ENCODE measurements at regions not wholly inside any gene's neighbourhood (a gene's known extent, or its start where the extent isn't known, plus 50 kb on each side); places are given as distances from the start of the nearest gene placed in this dataset.
A peak's percentile ranks its signal among the peaks of the same experiment; 100 is the strongest.

- H3K9me3 ChIP-seq: no peaks in the 10 kb centered on the region
- no peaks in the 10 kb centered on the region for H3K27me3 ChIP-seq
- no peaks in the 10 kb centered on the region for H3K36me3 ChIP-seq
- no peak overlapping the region for H3K4me3 ChIP-seq
- ATAC-seq (ENCODE audit: low FRiP score in 2 of 2) (no peak), DNase-seq (no peak)
- TF ChIP-seq POLR2AphosphoS5 (IDR thresholded peaks at IDR 0.05): no peak
- no peak for TF ChIP-seq EP300 (IDR thresholded peaks at IDR 0.05)
- no peak for TF ChIP-seq CTCF (IDR thresholded peaks at IDR 0.05)
- TF ChIP-seq POLR2A (IDR thresholded peaks at IDR 0.05): no peak
- no peak overlapping the region for H3K27ac ChIP-seq
- WGBS, 2 donors: 81 to 90% methylated on average over 5 to 6 of the region's 6 CpGs
- peaks cover 12 to 36% (median 29%) of the 10 kb centered on the region in 4 donors for H3K4me1 ChIP-seq
Measured at GRCh38 chr10:78405736-78406135, 372.1 kb downstream of the RPS24 start.

DNA sequence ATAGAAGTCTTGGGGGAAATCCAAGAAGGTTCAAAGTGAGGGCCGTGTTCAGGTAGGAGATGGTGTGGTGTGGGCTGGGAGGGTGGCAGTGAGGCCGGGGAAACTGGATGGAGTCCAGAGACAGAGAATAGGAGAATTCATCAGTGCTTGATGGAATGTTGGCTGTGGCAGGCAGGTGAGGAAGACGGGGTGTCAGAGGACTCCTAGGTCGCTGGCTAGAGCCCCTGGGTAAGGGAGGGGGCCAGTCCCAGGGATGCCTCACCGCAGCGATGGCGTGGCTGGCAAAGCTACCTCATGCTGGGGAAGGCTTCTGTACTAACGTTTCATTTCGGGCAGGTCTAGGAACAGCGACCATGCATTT is 373.0 kb downstream of the RPS24 start:
- Histone ChIP-seq H3K4me1 (peaks cover 12 to 34% (median 27%) of the 10 kb centered on the region in 4 donors), H3K9me3 (no peaks in the 10 kb centered on the region), H3K36me3 (no peaks in the 10 kb centered on the region), H3K27ac (no peak overlapping the region), H3K4me3 (peak overlapping the region in 3 of 4 donors; percentile 24 to 32 (median 28)), H3K27me3 (no peaks in the 10 kb centered on the region)
- no peak for DNase-seq
- 25 to 28% methylated on average over 10 of the region's 10 CpGs for WGBS, 2 donors
- TF ChIP-seq EP300 (IDR thresholded peaks at IDR 0.05) (no peak), POLR2A (IDR thresholded peaks at IDR 0.05) (no peak), POLR2AphosphoS5 (IDR thresholded peaks at IDR 0.05) (no peak), CTCF (IDR thresholded peaks at IDR 0.05) (no peak)
- ATAC-seq (ENCODE audit: low FRiP score in 2 of 2): no peak

DNA sequence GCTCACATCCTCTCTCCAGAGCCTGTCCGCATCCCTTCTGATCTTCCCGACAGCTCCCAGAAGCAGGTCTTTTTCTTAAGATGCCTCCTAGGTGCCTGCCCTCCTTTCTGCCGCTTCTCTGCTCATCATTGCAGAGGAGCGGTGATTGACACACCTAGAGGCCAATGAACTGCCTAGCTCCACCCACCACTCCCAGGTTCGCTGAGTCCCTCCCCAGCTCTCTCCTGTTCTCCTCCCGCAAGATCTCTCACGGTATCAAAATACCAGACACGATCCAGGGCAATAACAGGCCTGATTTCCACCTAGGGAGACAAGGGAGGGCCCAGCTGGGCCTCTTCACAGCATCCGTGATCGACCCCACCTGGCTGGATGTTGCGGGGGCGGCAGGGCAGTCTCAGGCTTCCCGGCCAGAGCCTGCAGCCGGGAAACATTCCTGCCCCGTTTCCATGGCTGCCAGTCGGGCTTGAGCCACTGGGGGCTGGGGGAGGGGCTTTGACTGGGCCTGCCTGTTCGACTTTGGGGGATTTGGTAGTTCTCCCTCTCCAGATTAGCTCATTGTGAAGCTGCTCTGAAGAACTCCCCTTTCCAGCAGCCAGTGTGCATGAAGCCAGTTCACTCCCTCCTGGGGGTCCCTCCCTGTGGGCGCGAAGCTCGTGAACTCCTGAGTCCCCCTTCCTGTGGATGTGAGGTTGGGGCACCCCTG is 373.5 kb downstream of the RPS24 start:
- WGBS, 2 donors: 14 to 23% methylated on average over 13 to 20 of the region's 20 CpGs
- Histone ChIP-seq H3K9me3 (no peaks in the 10 kb centered on the region), H3K4me1 (peaks cover 12 to 31% (median 25%) of the 10 kb centered on the region in 4 donors), H3K27ac (peak overlapping the region in 1 of 4 donors; percentile 81), H3K27me3 (no peaks in the 10 kb centered on the region), H3K36me3 (no peaks in the 10 kb centered on the region), H3K4me3 (peak overlapping the region in 3 of 4 donors; percentile 24 to 32 (median 28))
- ATAC-seq (ENCODE audit: low FRiP score in 2 of 2) (peak; percentile 63 to 67), DNase-seq (peak; percentile 75 to 94)
- TF ChIP-seq EP300 (IDR thresholded peaks at IDR 0.05): no peak
- no peak for TF ChIP-seq POLR2AphosphoS5 (IDR thresholded peaks at IDR 0.05)
- no peak for TF ChIP-seq POLR2A (IDR thresholded peaks at IDR 0.05)
- no peak for TF ChIP-seq CTCF (IDR thresholded peaks at IDR 0.05)

DNA sequence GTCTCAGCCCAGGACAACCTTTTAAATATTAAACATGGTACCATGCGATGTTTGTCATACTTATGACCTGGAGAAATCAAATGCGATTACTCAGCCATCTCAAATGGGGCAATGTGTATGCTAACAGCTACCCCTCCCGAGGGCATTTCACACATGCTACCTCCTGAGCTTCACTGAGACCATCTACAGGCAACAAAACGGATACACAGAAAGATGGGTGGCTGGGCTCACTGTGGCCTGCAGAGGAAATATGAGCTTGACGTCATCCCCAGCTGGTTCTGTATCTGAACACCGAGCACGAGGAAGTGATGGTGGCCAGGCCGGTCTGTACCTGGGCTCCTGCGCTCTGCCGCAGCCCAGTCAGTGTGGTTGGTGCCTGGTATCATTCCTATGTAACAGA is 374.3 kb downstream of the RPS24 start:
- DNase-seq: no peak
- no peaks in the 10 kb centered on the region for H3K27me3 ChIP-seq
- H3K9me3 ChIP-seq: no peaks in the 10 kb centered on the region
- H3K4me3 ChIP-seq: no peak overlapping the region
- ATAC-seq (ENCODE audit: low FRiP score in 2 of 2): no peak
- H3K27ac ChIP-seq: peak overlapping the region in 3 of 4 donors; percentile 62 to 81 (median 65)
- WGBS, 2 donors: 65 to 82% methylated on average over 4 to 10 of the region's 10 CpGs
- TF ChIP-seq POLR2A (IDR thresholded peaks at IDR 0.05) (no peak), CTCF (IDR thresholded peaks at IDR 0.05) (no peak), EP300 (IDR thresholded peaks at IDR 0.05) (no peak), POLR2AphosphoS5 (IDR thresholded peaks at IDR 0.05) (no peak)
- no peaks in the 10 kb centered on the region for H3K36me3 ChIP-seq
- peaks cover 12 to 28% (median 24%) of the 10 kb centered on the region in 4 donors for H3K4me1 ChIP-seq
